GM18505 (cell line): ENCODE measurements at regions not wholly inside any gene's neighbourhood (a gene's known extent, or its start where the extent isn't known, plus 50 kb on each side); places are given as distances from the start of the nearest gene placed in this dataset.

ENCODE experiments used
- ATAC-seq: cut with Tn5 transposase; IDR thresholded peaks from one replicate; pipeline ENCODE4 v1.9.1; 2021; ENCODE audit not compliant: unreplicated experiment
- POLR2A ChIP-seq: IDR thresholded peaks from 4 replicates; pipeline ENCODE4 v1.6.1; 2011; ENCODE audit warnings: borderline replicate concordance; ENCODE audit not compliant: insufficient read depth, insufficient read length; ENCODE audit errors: extremely low read depth

DNA sequence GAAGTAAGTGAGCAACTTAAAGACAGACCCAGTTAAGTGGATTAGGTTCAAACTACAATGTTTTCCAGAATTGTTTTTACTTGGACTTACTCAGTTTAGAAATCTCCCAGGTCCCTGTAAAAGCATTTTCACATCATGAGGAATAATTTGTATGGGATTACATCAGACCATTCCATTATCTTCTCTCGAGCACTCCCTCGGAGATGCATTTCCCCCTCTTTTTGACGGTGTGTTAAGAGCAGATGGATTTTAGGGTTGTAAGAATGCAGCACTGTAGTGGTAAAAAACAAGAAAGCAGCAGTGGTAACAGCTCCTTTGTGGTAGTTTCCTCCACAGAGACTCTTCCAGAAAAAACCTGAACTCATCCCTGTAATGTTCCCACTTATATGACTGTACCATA lies 488.4 kb downstream of the BCAT1 start:
- ATAC-seq = no peak
- TF ChIP-seq POLR2A = no peak

DNA sequence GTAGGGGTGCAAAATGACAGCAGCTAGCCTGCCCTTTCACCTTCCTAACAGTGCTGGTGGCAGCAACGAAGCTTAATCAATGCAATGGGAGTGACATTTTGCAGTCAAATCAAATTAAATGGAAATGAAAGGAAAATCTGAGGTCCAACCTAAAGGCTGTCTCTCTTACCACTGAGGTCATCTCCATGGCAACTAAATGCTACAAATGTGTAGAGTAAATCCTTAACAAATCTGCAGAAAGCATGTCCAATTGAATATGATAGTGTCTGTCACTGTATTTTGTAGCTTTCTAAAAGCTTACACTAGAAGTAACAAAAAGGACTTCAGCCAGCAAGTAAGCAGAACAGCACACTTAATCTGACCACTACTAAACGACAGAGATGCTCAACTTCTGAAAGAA lies 488.8 kb downstream of the BCAT1 start:
- no peak for TF ChIP-seq POLR2A
- no peak for ATAC-seq

DNA sequence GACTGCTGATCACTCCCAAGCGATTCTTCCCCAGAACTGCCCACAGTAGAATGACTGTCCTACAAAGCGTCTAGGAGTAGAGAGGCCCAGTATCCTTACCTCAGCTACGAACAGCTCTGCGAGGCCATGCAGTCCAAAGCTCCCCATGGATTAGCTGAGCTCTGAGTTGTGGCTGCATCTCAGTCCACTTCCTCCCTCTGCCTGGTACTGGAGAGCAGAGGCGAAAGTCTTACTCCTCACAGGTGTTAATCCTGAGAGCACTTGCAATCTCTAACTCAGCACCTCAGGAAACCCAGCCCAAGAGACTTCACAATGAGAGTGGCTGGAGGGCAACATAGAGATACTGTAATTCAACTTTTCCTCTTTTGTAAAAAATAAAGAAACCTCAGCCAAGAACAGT lies 493.1 kb downstream of the BCAT1 start:
- TF ChIP-seq POLR2A = no peak

DNA sequence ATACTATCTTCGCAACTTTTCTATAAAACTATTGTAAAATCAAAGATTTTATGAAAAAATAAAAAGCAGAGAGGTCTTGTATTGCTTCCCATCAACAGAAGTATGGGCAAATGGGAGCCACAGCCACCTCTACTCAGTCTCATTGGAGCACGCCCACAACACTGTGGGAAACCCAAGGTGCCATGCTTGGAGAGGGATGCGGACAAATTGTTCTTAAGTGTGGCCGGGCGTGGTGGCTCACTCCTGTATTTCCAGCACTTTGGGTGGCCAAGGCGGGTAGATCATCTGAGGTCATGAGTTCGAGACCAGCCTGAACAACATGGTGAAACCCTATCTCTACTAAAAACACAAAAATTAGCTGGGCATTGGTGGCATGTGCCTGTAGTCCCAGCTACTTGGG lies 498.2 kb upstream of the SOX5 start:
- no peak for ATAC-seq
- no peak for TF ChIP-seq POLR2A

More for the DNA sequence above, 493.1 kb downstream of the BCAT1 start:
- ATAC-seq = no peak

DNA sequence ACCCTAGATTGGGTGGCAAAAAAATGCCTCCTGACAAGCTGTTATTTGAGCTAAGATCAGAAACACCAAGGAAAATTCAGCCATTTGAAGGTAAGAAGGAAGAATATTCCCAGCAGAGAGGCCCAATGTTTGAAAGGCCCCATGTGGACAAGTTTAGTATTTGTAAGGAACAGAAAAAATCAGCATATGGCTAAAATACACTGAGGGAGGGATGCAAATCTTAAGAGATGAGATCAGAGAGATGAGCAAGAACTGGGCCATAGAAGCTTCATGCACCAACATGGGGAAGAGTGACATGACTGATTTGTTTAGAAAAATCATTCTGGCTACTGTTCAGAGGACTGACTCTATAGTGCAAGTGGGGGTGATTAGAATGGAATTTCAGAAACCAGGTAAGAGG lies 496.8 kb upstream of the SOX5 start:
- no peak for ATAC-seq
- TF ChIP-seq POLR2A = no peak

DNA sequence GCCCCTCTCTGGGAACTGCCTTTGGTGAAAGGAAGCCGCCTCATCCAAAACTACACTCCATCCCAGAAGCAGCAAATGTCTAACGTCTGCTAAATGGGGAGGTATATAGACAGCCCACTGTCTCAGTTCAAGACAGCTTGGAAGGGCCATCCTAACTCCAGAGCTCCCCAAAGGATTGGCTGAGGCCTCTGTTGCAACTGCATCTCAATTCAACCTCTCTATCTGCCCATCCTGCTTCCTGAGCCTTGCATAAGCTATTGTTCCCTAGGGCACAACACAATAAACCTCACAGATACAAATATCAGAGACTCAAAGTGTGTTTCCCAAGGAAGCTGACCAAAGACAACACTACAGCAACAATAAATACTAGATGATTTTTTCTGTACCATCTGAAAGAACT lies 495.2 kb upstream of the SOX5 start:
- TF ChIP-seq POLR2A = no peak
- no peak for ATAC-seq

DNA sequence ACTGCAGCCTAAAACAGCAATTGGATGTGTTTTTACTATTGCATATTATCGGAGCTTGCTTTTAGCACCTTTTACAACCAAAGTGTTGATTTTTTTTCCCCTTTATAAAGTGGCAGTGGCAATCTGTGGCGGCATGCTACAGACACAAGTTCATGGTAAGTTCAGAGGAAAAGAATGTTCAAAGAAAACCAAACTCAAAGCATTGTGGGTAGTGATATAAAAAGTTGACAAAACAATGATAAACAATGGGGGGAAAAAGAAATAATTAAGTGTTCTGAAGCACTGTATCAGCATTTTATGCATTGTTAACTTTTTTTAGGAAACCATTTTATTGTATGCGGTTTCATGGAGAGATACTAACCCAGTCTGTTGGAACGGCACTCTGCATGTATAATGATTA lies 492.0 kb upstream of the SOX5 start:
- no peak for ATAC-seq
- no peak for TF ChIP-seq POLR2A

DNA sequence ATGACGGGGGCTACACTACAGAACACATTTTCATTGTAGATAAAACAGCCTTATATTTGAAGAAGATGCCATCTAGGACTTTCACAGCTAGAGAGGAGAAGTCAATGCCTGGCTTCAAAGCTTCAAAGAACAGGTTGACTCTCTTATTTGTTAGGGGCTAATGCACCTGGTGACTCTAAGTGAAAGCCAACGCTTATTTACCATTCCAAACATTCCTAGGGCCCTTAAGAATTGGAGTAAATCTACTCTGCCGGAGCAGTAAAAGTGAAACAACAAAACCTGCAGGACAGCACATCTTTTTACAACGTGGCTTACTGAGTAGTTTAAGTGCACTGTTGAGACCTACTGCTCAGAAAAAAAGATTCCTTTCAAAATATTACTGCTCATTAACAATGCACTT lies 487.2 kb upstream of the SOX5 start:
- TF ChIP-seq POLR2A = no peak
- no peak for ATAC-seq

DNA sequence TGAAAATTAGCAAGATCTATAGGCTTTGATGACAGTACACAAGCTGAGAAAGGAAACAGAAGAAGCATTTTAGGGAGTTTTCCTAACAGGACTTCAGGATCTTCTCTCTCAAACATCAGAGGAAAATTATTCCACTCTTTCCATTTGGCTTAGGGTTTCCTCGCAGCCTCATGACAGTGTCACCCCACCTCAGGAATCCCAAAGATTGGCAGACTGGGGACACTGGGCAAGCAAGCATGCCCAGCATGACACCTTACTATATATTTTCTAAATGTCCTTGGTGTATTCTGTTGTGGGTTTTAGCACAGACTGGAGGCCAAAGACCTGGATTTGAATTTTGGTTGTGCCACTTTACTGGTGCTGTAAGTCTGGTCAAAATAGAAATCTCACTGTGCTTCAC lies 482.4 kb upstream of the SOX5 start:
- ATAC-seq = no peak
- TF ChIP-seq POLR2A = no peak

DNA sequence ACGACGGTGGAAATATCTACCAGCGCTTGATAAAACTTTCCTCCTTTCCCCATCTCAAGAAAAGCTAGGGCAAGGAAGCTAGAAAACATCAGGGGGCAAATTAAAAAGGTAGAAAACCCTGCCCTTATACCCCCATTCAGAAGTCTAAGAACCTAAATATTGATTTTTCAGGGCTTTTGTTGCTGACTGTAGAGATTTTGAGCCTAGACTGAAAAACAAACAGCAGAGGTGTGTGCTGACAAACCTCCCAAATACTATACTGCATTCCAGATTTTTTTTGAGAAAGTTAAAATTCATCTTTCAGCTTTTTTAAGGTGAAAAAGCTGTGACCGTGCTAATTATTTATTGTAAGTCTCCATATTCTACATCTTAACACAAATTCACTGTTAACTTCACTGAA lies 478.3 kb upstream of the SOX5 start:
- no peak for ATAC-seq
- no peak for TF ChIP-seq POLR2A

DNA sequence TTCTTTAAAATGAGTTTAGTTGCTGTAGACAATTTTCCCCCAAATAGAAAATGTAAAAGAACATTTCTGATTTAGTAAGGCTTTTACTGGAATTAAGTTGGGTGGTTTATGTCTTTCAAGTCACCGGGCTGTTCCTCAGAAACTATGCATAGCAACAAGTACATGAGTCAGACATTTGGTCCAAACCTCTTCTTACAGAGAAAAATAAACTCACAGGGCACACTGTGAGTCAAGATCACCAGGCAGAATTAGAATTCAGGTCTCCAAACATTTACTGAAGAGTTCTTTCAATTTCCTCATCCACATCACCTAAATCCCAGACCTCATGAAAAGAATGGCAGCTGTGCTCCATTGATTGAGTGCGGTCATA lies 476.1 kb upstream of the SOX5 start:
- TF ChIP-seq POLR2A = no peak
- ATAC-seq = no peak

DNA sequence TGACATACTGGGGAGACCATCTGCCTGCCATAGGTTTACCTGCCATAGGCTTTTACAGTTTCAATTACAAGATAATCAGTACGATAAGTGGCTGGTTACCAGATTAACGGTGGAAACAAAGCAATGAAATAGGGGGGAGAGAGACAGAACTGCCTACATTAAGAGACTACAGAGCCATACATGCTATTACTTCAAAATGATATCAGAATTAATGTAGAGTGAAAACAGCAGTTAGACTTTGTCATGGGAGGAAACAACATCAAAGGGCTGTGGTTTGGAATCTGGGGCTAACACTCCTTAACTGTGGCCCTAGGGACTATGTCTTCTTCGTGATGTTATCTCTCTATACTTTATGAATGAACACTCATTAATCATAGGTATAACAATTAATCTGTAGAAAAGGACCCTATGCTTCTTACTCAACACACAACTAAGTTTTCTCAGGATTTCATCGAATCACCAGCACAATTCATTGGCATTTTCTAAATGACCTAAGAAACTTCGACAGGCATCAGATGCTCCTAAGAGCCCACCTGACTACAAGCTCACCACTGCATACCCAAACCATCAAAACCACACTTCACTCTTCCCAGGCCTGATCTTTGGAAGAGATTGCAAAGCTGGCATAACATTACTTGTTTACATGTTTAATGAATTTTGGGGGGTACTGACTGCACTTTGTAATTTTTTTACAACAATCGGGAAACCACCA lies 475.6 kb upstream of the SOX5 start:
- TF ChIP-seq POLR2A = no peak
- no peak for ATAC-seq

DNA sequence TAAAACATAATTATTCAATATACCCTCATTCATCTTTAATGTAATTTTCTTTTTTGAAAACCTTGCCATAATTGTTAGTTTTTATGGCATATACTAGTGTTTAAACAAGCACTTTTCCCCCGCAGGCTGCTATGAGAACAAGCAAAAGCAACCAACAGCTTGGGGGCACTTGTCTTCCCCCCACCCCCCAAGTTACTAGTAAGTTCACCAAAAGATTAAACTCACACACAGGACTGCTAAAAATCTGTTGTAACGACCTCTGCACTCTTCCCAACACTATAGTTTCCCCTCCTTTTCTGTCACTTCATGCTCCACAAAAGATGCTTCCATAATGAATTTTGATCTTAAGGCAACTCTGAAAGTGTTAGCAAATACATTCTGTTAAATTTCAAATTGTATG lies 474.9 kb upstream of the SOX5 start:
- no peak for ATAC-seq
- no peak for TF ChIP-seq POLR2A

DNA sequence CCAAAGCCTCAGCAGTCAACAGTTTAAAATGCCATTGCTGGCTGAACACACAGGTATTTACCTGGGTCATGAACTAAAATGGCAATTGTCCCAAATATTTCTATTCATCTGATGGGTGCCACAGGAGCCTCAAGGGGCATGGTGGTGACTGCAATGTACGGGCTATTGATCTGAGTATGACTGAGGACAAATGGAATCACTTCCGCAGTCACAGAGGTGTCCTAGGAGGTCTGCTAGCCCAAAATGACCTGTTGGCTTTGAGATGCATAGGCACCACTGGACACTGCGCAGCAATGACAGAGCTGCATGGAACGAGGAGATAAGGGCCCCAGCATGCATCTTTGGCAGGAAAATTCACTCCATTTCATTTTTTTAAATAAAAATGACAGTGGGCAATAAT lies 474.1 kb upstream of the SOX5 start:
- no peak for TF ChIP-seq POLR2A
- no peak for ATAC-seq

DNA sequence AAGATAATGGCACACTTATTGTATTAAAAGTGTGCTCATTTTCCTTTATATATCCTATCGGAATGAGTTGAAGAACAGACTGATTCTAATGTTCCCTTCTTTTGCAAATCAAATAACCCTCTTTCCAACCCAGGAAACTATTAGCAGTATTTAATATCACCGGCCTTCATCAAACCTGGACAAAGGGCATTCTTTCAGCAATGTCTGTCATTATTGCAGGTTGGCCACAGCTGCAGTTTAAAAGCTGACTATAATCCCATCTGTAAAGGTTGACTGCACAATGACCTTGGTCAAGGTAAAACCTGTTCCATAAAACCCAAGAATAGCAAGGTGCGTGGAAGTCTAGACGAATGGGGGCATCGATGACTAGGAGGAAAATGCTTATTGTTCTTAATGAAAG lies 472.3 kb upstream of the SOX5 start:
- ATAC-seq = no peak
- TF ChIP-seq POLR2A = no peak

DNA sequence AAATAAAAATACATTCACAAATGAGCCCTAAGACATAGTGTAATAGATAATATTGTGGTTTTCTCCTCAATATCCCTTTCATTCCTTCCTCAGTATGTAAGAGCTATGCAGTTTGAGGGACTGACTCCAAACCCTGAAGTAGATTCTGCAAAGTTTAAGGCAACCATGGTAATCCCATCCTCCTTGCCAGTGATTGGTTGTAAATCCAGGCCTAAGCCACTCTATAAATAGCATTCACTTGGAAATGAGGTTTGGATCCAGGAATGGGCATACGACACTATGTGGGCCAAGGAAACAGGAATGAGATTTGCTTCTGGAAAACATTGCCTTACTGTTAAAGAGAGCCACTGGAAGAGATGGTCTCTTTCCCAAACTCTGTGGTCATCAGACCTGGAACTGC lies 468.7 kb upstream of the SOX5 start:
- no peak for ATAC-seq

More for the DNA sequence above, 468.7 kb upstream of the SOX5 start:
- TF ChIP-seq POLR2A = no peak
